Neural cell (in vitro differentiated cells): ENCODE measurements at regions not wholly inside any gene's neighbourhood (a gene's known extent, or its start where the extent isn't known, plus 50 kb on each side); places are given as distances from the start of the nearest gene placed in this dataset.

Experiments used
- H2AFZ ChIP-seq: fragments of 200-600, 300-800 bp; sonication (generic), shearing (Covaris generic); 2 replicates; pipeline ENCODE4 v1.6.0; 2014; ENCODE audit warnings: low read depth, mild to moderate bottlenecking, antibody characterized with exemption, low read length, moderate library complexity
- H3F3A ChIP-seq: fragments of 200-600 bp; shearing (Covaris generic); 2 replicates; pipeline ENCODE4 v1.6.1; 2016; ENCODE audit warnings: mild to moderate bottlenecking, moderate library complexity, mixed read lengths, antibody characterized with exemption, low read length; ENCODE audit not compliant: insufficient read depth, poor library complexity, severe bottlenecking
- H3K27ac ChIP-seq: fragments of 200-600, 300-800 bp; sonication (generic), shearing (Covaris generic); 2 replicates; pipeline ENCODE4 v1.5.1; 2014; ENCODE audit warnings: mild to moderate bottlenecking, low read length, moderate library complexity
- H3K27me3 ChIP-seq: fragments of 300-800, 200-600 bp; sonication (generic), shearing (Covaris generic); 2 replicates; pipeline ENCODE4 v1.6.0; 2014; ENCODE audit warnings: mild to moderate bottlenecking, low read depth, low read length, moderate library complexity; ENCODE audit not compliant: insufficient read depth
- H3K36me3 ChIP-seq: fragments of 300-800, 200-600 bp; sonication (generic), shearing (Covaris generic); 2 replicates; pipeline ENCODE4 v1.5.1; 2014; ENCODE audit warnings: mild to moderate bottlenecking, antibody characterized with exemption, low read length, moderate library complexity; ENCODE audit not compliant: insufficient read depth
- H3K4me2 ChIP-seq: fragments of 300-800, 200-600 bp; sonication (generic), shearing (Covaris generic); 2 replicates; pipeline ENCODE4 v1.6.0; 2014; ENCODE audit warnings: mild to moderate bottlenecking, low read length
- H3K4me3 ChIP-seq: fragments of 300-800, 200-600 bp; sonication (generic), shearing (Covaris generic); 2 replicates; pipeline ENCODE4 v1.5.1; 2014; ENCODE audit warnings: mild to moderate bottlenecking, low read length, moderate library complexity
- H3K79me2 ChIP-seq: fragments of 200-600 bp; shearing (Covaris generic); replicated peaks from 2 replicates; pipeline ENCODE4 v1.6.0; 2014; ENCODE audit warnings: mild to moderate bottlenecking, low read length, moderate library complexity; ENCODE audit not compliant: insufficient read depth
- H3K9ac ChIP-seq: fragments of 300-800, 200-600 bp; sonication (generic), shearing (Covaris generic); 2 replicates; pipeline ENCODE4 v1.6.1; 2016; ENCODE audit warnings: mild to moderate bottlenecking, low read length, mixed read lengths
- H3K9me2 ChIP-seq: fragments of 200-600 bp; shearing (Covaris generic); 2 replicates; pipeline ENCODE4 v1.6.1; 2016; ENCODE audit warnings: mild to moderate bottlenecking, low read length, mixed read lengths; ENCODE audit not compliant: insufficient read depth
- H3K9me3 ChIP-seq: fragments of 200-600, 300-800 bp; sonication (generic), shearing (Covaris generic); 2 replicates; pipeline ENCODE4 v1.6.1; 2016; ENCODE audit warnings: mild to moderate bottlenecking, mixed run types, low read length, moderate library complexity, mixed read lengths
- H4K20me1 ChIP-seq: fragments of 200-600 bp; shearing (Covaris generic); 2 replicates; pipeline ENCODE4 v1.6.1; 2016; ENCODE audit warnings: mild to moderate bottlenecking, mixed run types; ENCODE audit not compliant: insufficient read depth
- EP300 ChIP-seq: fragments of 450-650 bp; conservative IDR thresholded peaks from 2 replicates; pipeline ENCODE4 v1.6.1; 2014; ENCODE audit warnings: antibody characterized with exemption, mild to moderate bottlenecking, moderate library complexity; ENCODE audit not compliant: poor library complexity, severe bottlenecking
- EZH2 ChIP-seq: fragments of 200-600, 300-800 bp; shearing (Covaris generic), sonication (generic); IDR thresholded peaks from 2 replicates; pipeline ENCODE4 v1.6.1; 2014; ENCODE audit warnings: antibody characterized with exemption, low read length, borderline replicate concordance, mild to moderate bottlenecking; ENCODE audit not compliant: insufficient read depth, poor library complexity, severe bottlenecking
- MXI1 ChIP-seq: fragments of 450-650 bp; conservative IDR thresholded peaks from 2 replicates; pipeline ENCODE4 v1.6.1; 2014; ENCODE audit warnings: antibody characterized with exemption, mild to moderate bottlenecking; ENCODE audit not compliant: poor library complexity, severe bottlenecking
- POLR2AphosphoS5 ChIP-seq: IDR thresholded peaks from 2 replicates; pipeline ENCODE4 v1.6.1; 2012
- RAD21 ChIP-seq: fragments of 450-650 bp; conservative IDR thresholded peaks from 2 replicates; pipeline ENCODE4 v1.6.1; 2014; ENCODE audit warnings: antibody characterized with exemption, mild to moderate bottlenecking, moderate library complexity
- SMC3 ChIP-seq: fragments of 450-650 bp; conservative IDR thresholded peaks from 2 replicates; pipeline ENCODE4 v1.6.1; 2014; ENCODE audit warnings: antibody characterized with exemption, mild to moderate bottlenecking, moderate library complexity; ENCODE audit not compliant: poor library complexity
- TAF1 ChIP-seq: IDR thresholded peaks from 2 replicates; pipeline ENCODE4 v1.6.1; 2012; ENCODE audit warnings: low read depth
- TF ChIP-seq, protein P1 (sequence below): IDR thresholded peaks from 2 replicates; pipeline ENCODE4 v1.6.1; 2012; ENCODE audit warnings: borderline replicate concordance
- TF ChIP-seq, protein P2 (sequence below): fragments of 450-650 bp; IDR thresholded peaks from 2 replicates; pipeline ENCODE4 v1.5.1; 2014; ENCODE audit warnings: antibody characterized with exemption, mild to moderate bottlenecking, moderate library complexity; ENCODE audit not compliant: poor library complexity, severe bottlenecking

DNA sequence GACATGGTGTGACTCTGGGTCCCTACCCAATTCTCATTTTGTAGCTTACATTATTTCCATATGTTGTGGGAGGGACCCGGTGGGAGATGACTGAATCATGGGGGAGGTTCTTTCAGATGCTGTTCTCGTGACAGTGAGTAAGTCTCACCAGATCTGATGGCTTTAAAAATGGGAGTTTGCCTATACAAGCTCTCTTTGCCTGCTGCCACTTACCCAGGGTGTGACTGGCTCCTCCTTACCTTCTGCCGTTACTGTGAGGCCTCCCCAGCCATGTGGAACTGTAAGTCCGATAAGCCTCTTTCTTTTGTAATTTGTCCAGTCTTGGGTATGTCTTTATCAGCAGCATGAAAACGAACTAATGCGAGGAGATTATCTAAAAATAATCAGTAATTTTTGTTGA lies 1683.2 kb upstream of the SLC39A10 start:
- Histone ChIP-seq H3F3A (no peaks in the 10 kb centered on the region), H2AFZ (no peak overlapping the region), H3K79me2 (no peaks in the 10 kb centered on the region), H3K9ac (no peak overlapping the region), H3K9me3 (no peaks in the 10 kb centered on the region), H4K20me1 (no peaks in the 10 kb centered on the region), H3K36me3 (no peaks in the 10 kb centered on the region), H3K4me2 (no peak overlapping the region), H3K4me3 (no peak overlapping the region), H3K9me2 (no peaks in the 10 kb centered on the region), H3K27ac (no peak overlapping the region), H3K27me3 (no peaks in the 10 kb centered on the region)
- TF ChIP-seq EZH2 (no peak), TAF1 (no peak), EP300 (no peak), MXI1 (no peak), SMC3 (no peak), POLR2AphosphoS5 (no peak), RAD21 (no peak)
- TF ChIP-seq, protein P1, sequence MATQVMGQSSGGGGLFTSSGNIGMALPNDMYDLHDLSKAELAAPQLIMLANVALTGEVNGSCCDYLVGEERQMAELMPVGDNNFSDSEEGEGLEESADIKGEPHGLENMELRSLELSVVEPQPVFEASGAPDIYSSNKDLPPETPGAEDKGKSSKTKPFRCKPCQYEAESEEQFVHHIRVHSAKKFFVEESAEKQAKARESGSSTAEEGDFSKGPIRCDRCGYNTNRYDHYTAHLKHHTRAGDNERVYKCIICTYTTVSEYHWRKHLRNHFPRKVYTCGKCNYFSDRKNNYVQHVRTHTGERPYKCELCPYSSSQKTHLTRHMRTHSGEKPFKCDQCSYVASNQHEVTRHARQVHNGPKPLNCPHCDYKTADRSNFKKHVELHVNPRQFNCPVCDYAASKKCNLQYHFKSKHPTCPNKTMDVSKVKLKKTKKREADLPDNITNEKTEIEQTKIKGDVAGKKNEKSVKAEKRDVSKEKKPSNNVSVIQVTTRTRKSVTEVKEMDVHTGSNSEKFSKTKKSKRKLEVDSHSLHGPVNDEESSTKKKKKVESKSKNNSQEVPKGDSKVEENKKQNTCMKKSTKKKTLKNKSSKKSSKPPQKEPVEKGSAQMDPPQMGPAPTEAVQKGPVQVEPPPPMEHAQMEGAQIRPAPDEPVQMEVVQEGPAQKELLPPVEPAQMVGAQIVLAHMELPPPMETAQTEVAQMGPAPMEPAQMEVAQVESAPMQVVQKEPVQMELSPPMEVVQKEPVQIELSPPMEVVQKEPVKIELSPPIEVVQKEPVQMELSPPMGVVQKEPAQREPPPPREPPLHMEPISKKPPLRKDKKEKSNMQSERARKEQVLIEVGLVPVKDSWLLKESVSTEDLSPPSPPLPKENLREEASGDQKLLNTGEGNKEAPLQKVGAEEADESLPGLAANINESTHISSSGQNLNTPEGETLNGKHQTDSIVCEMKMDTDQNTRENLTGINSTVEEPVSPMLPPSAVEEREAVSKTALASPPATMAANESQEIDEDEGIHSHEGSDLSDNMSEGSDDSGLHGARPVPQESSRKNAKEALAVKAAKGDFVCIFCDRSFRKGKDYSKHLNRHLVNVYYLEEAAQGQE: no peak
- TF ChIP-seq, protein P2, sequence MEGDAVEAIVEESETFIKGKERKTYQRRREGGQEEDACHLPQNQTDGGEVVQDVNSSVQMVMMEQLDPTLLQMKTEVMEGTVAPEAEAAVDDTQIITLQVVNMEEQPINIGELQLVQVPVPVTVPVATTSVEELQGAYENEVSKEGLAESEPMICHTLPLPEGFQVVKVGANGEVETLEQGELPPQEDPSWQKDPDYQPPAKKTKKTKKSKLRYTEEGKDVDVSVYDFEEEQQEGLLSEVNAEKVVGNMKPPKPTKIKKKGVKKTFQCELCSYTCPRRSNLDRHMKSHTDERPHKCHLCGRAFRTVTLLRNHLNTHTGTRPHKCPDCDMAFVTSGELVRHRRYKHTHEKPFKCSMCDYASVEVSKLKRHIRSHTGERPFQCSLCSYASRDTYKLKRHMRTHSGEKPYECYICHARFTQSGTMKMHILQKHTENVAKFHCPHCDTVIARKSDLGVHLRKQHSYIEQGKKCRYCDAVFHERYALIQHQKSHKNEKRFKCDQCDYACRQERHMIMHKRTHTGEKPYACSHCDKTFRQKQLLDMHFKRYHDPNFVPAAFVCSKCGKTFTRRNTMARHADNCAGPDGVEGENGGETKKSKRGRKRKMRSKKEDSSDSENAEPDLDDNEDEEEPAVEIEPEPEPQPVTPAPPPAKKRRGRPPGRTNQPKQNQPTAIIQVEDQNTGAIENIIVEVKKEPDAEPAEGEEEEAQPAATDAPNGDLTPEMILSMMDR: no peak

DNA sequence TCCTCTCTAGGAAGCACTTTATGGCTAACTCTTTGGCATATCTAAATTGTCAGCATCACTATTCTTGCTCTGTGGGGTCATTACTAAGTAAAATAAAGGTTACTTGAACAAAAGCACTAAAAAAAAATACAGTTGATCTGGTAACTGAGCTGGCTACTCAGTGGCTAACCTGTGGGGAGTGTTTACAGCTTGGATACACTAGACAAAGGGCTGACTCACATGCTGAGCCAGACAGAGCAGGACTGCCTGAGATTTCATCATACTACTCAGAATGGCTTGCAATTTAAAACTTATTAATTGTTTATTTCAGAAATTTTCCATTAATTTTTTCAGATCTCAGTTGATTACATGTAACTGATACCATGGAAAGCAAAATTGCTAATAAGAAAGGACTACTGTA lies 1690.4 kb upstream of the SLC39A10 start:
- H3K27ac ChIP-seq: no peak overlapping the region

More for the DNA sequence above, 1690.4 kb upstream of the SLC39A10 start:
- Histone ChIP-seq H3F3A (no peaks in the 10 kb centered on the region), H3K9me3 (no peaks in the 10 kb centered on the region), H3K9me2 (no peaks in the 10 kb centered on the region), H3K4me2 (no peak overlapping the region), H3K9ac (no peak overlapping the region), H2AFZ (no peak overlapping the region), H3K36me3 (no peaks in the 10 kb centered on the region), H3K27me3 (no peaks in the 10 kb centered on the region), H4K20me1 (no peaks in the 10 kb centered on the region), H3K79me2 (no peaks in the 10 kb centered on the region), H3K4me3 (no peak overlapping the region)
- TF ChIP-seq, protein P1: no peak
- TF ChIP-seq MXI1 (no peak), POLR2AphosphoS5 (no peak), RAD21 (no peak)
- TF ChIP-seq, protein P2: no peak
